ENCODE measurements at regions not wholly inside any gene's neighbourhood (a gene's known extent, or its start where the extent isn't known, plus 50 kb on each side); places are given as distances from the start of the nearest gene placed in this dataset.

- TF ChIP-seq CTCF (IDR thresholded peaks at IDR 0.05 in 2 of 3, conservative IDR thresholded peaks at IDR 0.05 in 1 of 3; ENCODE audit: borderline replicate concordance in 1 of 3, insufficient read depth in 1 of 3, low read depth in 2 of 3, low read length in 2 of 3) (no peak), POLR2A (IDR thresholded peaks at IDR 0.05; ENCODE audit: borderline replicate concordance, extremely low read depth, insufficient read depth, insufficient read length) (no peak), ZNF274 (IDR thresholded peaks at IDR 0.05; ENCODE audit: low read depth, low read length) (no peak), YY1 (IDR thresholded peaks at IDR 0.05; ENCODE audit: extremely low read depth, insufficient replicate concordance, low read depth, low read length) (no peak), ELF1 (IDR thresholded peaks at IDR 0.05; ENCODE audit: borderline replicate concordance, low read depth) (no peak), FOSL1 (IDR thresholded peaks at IDR 0.05; ENCODE audit: low read depth) (no peak), ZBTB33 (IDR thresholded peaks at IDR 0.05; ENCODE audit: extremely low read depth, insufficient replicate concordance, low read length) (no peak), ZFX (IDR thresholded peaks at IDR 0.05) (no peak), EZH2 (IDR thresholded peaks at IDR 0.05) (no peak), SRF (IDR thresholded peaks at IDR 0.05; ENCODE audit: low read depth) (no peak), EZH2phosphoT487 (IDR thresholded peaks at IDR 0.05; ENCODE audit: borderline replicate concordance) (no peak), TCF7L2 (IDR thresholded peaks at IDR 0.05; ENCODE audit: borderline replicate concordance, extremely low read depth, insufficient read depth, insufficient read length) (no peak)
- TF ChIP-seq, protein P1, sequence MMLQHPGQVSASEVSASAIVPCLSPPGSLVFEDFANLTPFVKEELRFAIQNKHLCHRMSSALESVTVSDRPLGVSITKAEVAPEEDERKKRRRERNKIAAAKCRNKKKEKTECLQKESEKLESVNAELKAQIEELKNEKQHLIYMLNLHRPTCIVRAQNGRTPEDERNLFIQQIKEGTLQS (IDR thresholded peaks at IDR 0.05), result no peak
- TF ChIP-seq, protein P2, sequence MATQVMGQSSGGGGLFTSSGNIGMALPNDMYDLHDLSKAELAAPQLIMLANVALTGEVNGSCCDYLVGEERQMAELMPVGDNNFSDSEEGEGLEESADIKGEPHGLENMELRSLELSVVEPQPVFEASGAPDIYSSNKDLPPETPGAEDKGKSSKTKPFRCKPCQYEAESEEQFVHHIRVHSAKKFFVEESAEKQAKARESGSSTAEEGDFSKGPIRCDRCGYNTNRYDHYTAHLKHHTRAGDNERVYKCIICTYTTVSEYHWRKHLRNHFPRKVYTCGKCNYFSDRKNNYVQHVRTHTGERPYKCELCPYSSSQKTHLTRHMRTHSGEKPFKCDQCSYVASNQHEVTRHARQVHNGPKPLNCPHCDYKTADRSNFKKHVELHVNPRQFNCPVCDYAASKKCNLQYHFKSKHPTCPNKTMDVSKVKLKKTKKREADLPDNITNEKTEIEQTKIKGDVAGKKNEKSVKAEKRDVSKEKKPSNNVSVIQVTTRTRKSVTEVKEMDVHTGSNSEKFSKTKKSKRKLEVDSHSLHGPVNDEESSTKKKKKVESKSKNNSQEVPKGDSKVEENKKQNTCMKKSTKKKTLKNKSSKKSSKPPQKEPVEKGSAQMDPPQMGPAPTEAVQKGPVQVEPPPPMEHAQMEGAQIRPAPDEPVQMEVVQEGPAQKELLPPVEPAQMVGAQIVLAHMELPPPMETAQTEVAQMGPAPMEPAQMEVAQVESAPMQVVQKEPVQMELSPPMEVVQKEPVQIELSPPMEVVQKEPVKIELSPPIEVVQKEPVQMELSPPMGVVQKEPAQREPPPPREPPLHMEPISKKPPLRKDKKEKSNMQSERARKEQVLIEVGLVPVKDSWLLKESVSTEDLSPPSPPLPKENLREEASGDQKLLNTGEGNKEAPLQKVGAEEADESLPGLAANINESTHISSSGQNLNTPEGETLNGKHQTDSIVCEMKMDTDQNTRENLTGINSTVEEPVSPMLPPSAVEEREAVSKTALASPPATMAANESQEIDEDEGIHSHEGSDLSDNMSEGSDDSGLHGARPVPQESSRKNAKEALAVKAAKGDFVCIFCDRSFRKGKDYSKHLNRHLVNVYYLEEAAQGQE (IDR thresholded peaks at IDR 0.05; ENCODE audit: low read depth), result no peak
Measured at GRCh38 chr7:55278321-55278720, 86.8 kb upstream of the LANCL2 start.
